CD4-positive, alpha-beta T cell (primary cell): ENCODE measurements at regions not wholly inside any gene's neighbourhood (a gene's known extent, or its start where the extent isn't known, plus 50 kb on each side); places are given as distances from the start of the nearest gene placed in this dataset.
A peak's percentile ranks its signal among the peaks of the same experiment; 100 is the strongest.

Experiments used
- ATAC-seq: fragments of 200-7000 bp; cut with Tn5 transposase; one replicate; pipeline ENCODE4 v1.10.0; 2022; ENCODE audit warnings: mild to moderate bottlenecking; ENCODE audit not compliant: poor library complexity
- CTCF ChIA-PET: fragments of 350-600 bp; sonication (Branson Sonifier 250); formaldehyde crosslinking; loops from one replicate; lab custom pipeline; 2021; ENCODE audit warnings: antibody characterized with exemption, inconsistent platforms; lab: Charles Lee
- POLR2A ChIA-PET: fragments of 350-600 bp; sonication (Branson Sonifier 250); formaldehyde crosslinking; loops from one replicate; lab custom pipeline; 2021; ENCODE audit warnings: antibody characterized with exemption, inconsistent platforms; lab: Charles Lee
- DNase-seq, 14 experiments: peaks; one replicate each; pipeline ENCODE4 v3.0.0-alpha.2; 2013 to 2020; ENCODE audit warnings: mixed read lengths in 2 of 14
- H3K27ac ChIP-seq, 2 donors: one replicate each; pipeline versions ENCODE4 v1.5.1 to v1.7.0; 2013; ENCODE audit warnings: low read length in 2 of 2, low read depth in 1 of 2, mild to moderate bottlenecking in 1 of 2
- H3K27me3 ChIP-seq, 2 experiments: 1 replicate in 1 of 2; 2 replicates in 1 of 2; pipeline versions ENCODE4 v1.6.1 to v1.7.0; 2013; ENCODE audit warnings: low read length in 2 of 2, control low read depth in 1 of 2, mild to moderate bottlenecking in 1 of 2, moderate library complexity in 1 of 2; ENCODE audit not compliant: insufficient read depth in 2 of 2, control insufficient read depth in 1 of 2
- H3K36me3 ChIP-seq: one replicate; pipeline ENCODE4 v1.6.1; 2013; ENCODE audit warnings: low read length, control low read depth; ENCODE audit not compliant: insufficient read depth
- H3K4me1 ChIP-seq: one replicate; pipeline ENCODE4 v1.6.1; 2013; ENCODE audit warnings: low read length, control low read depth; ENCODE audit not compliant: insufficient read depth
- H3K4me3 ChIP-seq: one replicate; pipeline ENCODE4 v1.5.1; 2013; ENCODE audit warnings: mild to moderate bottlenecking, low read length, moderate library complexity
- H3K9me3 ChIP-seq, 2 experiments: 1 replicate in 1 of 2; 2 replicates in 1 of 2; pipeline versions ENCODE4 v1.6.1 to v1.7.0; 2013; ENCODE audit warnings: low read length in 2 of 2, mild to moderate bottlenecking in 2 of 2, control low read depth in 1 of 2, moderate library complexity in 1 of 2; ENCODE audit not compliant: control insufficient read depth in 1 of 2, insufficient read depth in 1 of 2
- H3K27ac Mint-ChIP-seq: one replicate; pipeline ENCODE4 v1.8.0; 2020; ENCODE audit warnings: mixed read lengths
- H3K27me3 Mint-ChIP-seq: one replicate; pipeline ENCODE4 v1.8.0; 2021; ENCODE audit warnings: mixed read lengths
- H3K36me3 Mint-ChIP-seq: one replicate; pipeline ENCODE4 v1.8.0; 2021; ENCODE audit warnings: low read depth, mixed read lengths
- H3K4me1 Mint-ChIP-seq: one replicate; pipeline ENCODE4 v1.8.0; 2021; ENCODE audit warnings: low read depth, mixed read lengths
- H3K4me3 Mint-ChIP-seq: one replicate; pipeline ENCODE4 v1.8.0; 2020; ENCODE audit warnings: mild to moderate bottlenecking, mixed read lengths
- H3K9me3 Mint-ChIP-seq: one replicate; pipeline ENCODE4 v1.8.0; 2020; ENCODE audit warnings: mixed read lengths
- intact Hi-C, 2 experiments: fragments of 100-400 bp; cut with DNase I in 1 of 2; cut with micrococcal nuclease in 1 of 2; formaldehyde crosslinking; loops; one replicate each; pipeline versions ENCODE4 v1.15.1 to v1.9.0; 2023 to 2025; cut with DNase I, micrococcal nuclease
- TF ChIP-seq, protein P1 (sequence below): fragments of 200-600 bp; IDR thresholded peaks from one replicate; pipeline ENCODE4 v1.8.0; 2022; ENCODE audit warnings: antibody characterized with exemption, mild to moderate bottlenecking

DNA sequence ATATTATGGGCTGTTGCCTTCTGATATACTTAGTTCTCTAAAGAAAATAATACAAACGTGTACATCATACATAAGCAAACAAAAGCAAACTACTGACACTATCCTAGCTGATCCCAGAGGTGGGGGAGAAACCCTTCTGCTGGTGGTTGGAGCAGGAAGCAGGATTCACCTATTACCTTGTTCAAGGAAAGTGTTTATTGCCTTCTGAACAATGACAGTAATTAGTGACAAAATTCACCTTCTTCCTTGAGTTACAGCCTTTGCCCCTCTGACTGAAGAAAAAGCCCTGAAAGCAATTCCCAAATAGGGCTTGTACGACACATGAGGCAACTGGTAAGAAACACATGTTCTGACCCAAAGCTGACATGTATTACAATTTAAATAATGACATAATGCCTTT is 118.8 kb upstream of the AKR1E2 start:
- DNase-seq (no peak), ATAC-seq (no peak)
- no peak overlapping the region for H3K27ac ChIP-seq
- no peak overlapping the region for H3K4me3 ChIP-seq
- no peaks in the 10 kb centered on the region for H3K27me3 ChIP-seq
- H3K27ac Mint-ChIP-seq: no peak overlapping the region
- intact Hi-C loops: no loop called here
- no peaks in the 10 kb centered on the region for H3K4me1 ChIP-seq
- H3K9me3 Mint-ChIP-seq: no peaks in the 10 kb centered on the region
- peaks cover 28% of the 10 kb centered on the region for H3K27me3 Mint-ChIP-seq
- no peaks in the 10 kb centered on the region for H3K9me3 ChIP-seq
- ChIA-PET CTCF (no interaction called here), POLR2A (no interaction called here)
- TF ChIP-seq, protein P1, sequence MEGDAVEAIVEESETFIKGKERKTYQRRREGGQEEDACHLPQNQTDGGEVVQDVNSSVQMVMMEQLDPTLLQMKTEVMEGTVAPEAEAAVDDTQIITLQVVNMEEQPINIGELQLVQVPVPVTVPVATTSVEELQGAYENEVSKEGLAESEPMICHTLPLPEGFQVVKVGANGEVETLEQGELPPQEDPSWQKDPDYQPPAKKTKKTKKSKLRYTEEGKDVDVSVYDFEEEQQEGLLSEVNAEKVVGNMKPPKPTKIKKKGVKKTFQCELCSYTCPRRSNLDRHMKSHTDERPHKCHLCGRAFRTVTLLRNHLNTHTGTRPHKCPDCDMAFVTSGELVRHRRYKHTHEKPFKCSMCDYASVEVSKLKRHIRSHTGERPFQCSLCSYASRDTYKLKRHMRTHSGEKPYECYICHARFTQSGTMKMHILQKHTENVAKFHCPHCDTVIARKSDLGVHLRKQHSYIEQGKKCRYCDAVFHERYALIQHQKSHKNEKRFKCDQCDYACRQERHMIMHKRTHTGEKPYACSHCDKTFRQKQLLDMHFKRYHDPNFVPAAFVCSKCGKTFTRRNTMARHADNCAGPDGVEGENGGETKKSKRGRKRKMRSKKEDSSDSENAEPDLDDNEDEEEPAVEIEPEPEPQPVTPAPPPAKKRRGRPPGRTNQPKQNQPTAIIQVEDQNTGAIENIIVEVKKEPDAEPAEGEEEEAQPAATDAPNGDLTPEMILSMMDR: no peak
- H3K4me3 Mint-ChIP-seq: no peak overlapping the region
- H3K4me1 Mint-ChIP-seq: no peaks in the 10 kb centered on the region
- H3K36me3 Mint-ChIP-seq: no peaks in the 10 kb centered on the region
- H3K36me3 ChIP-seq: no peaks in the 10 kb centered on the region

DNA sequence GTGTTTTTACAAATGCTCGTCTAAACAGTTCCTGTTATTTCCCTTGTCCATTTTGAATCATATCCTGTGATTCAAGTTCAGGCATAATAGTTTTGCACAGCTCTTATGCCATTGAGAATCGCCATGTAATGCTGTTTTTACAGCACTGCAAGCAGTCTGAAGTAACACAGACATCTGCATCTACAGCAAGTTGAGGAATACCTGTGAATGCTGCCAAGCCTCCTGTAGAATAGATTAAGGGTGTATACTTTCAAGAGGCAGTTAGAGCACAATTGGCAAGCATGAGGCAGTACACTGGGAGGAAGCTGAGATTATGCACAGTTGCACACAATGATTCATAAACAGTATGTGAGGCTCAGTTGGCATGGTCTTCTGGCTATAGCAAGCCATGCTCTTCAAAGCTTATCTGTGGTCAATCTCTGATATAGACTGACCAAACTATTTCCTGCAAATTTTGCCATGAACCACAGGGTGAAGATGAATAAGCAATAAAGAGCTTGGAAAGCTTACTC is 121.9 kb upstream of the AKR1E2 start:
- Histone ChIP-seq H3K4me1 (no peaks in the 10 kb centered on the region), H3K9me3 (no peaks in the 10 kb centered on the region), H3K27me3 (no peaks in the 10 kb centered on the region), H3K36me3 (no peaks in the 10 kb centered on the region), H3K27ac (no peak overlapping the region), H3K4me3 (no peak overlapping the region)
- POLR2A ChIA-PET: no interaction called here
- peaks cover 28% of the 10 kb centered on the region for H3K27me3 Mint-ChIP-seq
- no peaks in the 10 kb centered on the region for H3K4me1 Mint-ChIP-seq
- TF ChIP-seq, protein P1: no peak
- H3K4me3 Mint-ChIP-seq: no peak overlapping the region
- CTCF ChIA-PET: no interaction called here
- ATAC-seq (no peak), DNase-seq (peak in 1 of 14 experiments; percentile 4)
- H3K36me3 Mint-ChIP-seq: no peaks in the 10 kb centered on the region
- no peak overlapping the region for H3K27ac Mint-ChIP-seq
- intact Hi-C loops: no loop called here
- no peaks in the 10 kb centered on the region for H3K9me3 Mint-ChIP-seq

GRCh38 chr10:4701016-4701415 is 125.0 kb upstream of the AKR1E2 start:
- TF ChIP-seq, protein P1: no peak
- ATAC-seq (no peak), DNase-seq (no peak)
- Histone ChIP-seq H3K36me3 (no peaks in the 10 kb centered on the region), H3K27me3 (no peaks in the 10 kb centered on the region), H3K4me1 (no peaks in the 10 kb centered on the region), H3K9me3 (no peaks in the 10 kb centered on the region), H3K4me3 (no peak overlapping the region), H3K27ac (no peak overlapping the region)
- intact Hi-C loops: no loop called here
- H3K4me3 Mint-ChIP-seq: no peak overlapping the region
- ChIA-PET POLR2A (no interaction called here), CTCF (interaction anchor here (0.7 kb wide), 1 partner anchor 1487 kb away, joined by 4 read pairs; no protein-coding TSS in a partner anchor)
- H3K9me3 Mint-ChIP-seq: no peaks in the 10 kb centered on the region
- no peak overlapping the region for H3K27ac Mint-ChIP-seq
- H3K36me3 Mint-ChIP-seq: no peaks in the 10 kb centered on the region
- no peaks in the 10 kb centered on the region for H3K4me1 Mint-ChIP-seq
- peaks cover 22% of the 10 kb centered on the region for H3K27me3 Mint-ChIP-seq
